Loucy (cell line): ENCODE measurements at regions not wholly inside any gene's neighbourhood (a gene's known extent, or its start where the extent isn't known, plus 50 kb on each side); places are given as distances from the start of the nearest gene placed in this dataset.

Source experiments
- CTCF ChIP-seq: fragments of 200-600 bp; sonication (generic); conservative IDR thresholded peaks from 2 replicates; pipeline ENCODE4 v1.5.1; 2014; ENCODE audit warnings: mild to moderate bottlenecking, antibody characterized with exemption, low read length
- EZH2phosphoT487 ChIP-seq: fragments of 200-600 bp; IDR thresholded peaks from 2 replicates; pipeline ENCODE4 v1.6.1; 2018; ENCODE audit warnings: antibody characterized with exemption, mild to moderate bottlenecking, moderate library complexity, borderline replicate concordance

GRCh38 chr6:99110029-99110428 is 162.3 kb upstream of the FBXL4 start:
- TF ChIP-seq CTCF, result no peak
- no peak for TF ChIP-seq EZH2phosphoT487
